ENCODE measurements at regions not wholly inside any gene's neighbourhood (a gene's known extent, or its start where the extent isn't known, plus 50 kb on each side); places are given as distances from the start of the nearest gene placed in this dataset.
A peak's percentile ranks its signal among the peaks of the same experiment; 100 is the strongest.

DNA sequence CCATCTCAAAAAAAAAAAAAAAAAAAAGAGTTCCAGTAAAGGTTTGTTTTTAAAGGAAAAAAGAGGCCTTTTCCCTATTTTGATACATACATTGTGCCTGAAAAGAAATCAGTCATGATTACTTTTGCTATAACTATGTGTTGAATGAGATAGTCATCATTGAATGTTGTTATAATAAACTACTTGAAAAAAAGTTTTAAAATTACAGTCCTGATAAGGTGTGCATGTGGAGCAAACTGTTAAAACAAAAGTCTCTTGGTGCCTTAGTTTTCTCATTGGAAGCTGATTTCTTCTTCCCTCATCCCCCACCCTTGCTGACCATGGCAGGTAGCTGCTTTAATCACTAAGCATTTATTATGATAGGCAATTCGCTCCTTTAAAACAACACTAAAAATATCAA is 172.3 kb upstream of the TBCA start:
- Mint-ChIP-seq H3K9me3 (no peaks in the 10 kb centered on the region), H3K4me1 (no peaks in the 10 kb centered on the region), H3K27me3 (peaks cover 25 to 27% of the 10 kb centered on the region in 2 donors), H3K36me3 (no peaks in the 10 kb centered on the region), H3K4me3 (no peak overlapping the region), H3K27ac (no peak overlapping the region)
- no peak for DNase-seq
- ATAC-seq (replicated peaks), result no peak

GRCh38 chr5:77947041-77947428 is 170.9 kb upstream of the TBCA start:
- Mint-ChIP-seq H3K27ac (no peak overlapping the region), H3K4me1 (no peaks in the 10 kb centered on the region), H3K9me3 (no peaks in the 10 kb centered on the region), H3K27me3 (peaks cover 25 to 35% of the 10 kb centered on the region in 2 donors), H3K4me3 (no peak overlapping the region), H3K36me3 (no peaks in the 10 kb centered on the region)
- ATAC-seq (replicated peaks), result no peak
- no peak for DNase-seq

DNA sequence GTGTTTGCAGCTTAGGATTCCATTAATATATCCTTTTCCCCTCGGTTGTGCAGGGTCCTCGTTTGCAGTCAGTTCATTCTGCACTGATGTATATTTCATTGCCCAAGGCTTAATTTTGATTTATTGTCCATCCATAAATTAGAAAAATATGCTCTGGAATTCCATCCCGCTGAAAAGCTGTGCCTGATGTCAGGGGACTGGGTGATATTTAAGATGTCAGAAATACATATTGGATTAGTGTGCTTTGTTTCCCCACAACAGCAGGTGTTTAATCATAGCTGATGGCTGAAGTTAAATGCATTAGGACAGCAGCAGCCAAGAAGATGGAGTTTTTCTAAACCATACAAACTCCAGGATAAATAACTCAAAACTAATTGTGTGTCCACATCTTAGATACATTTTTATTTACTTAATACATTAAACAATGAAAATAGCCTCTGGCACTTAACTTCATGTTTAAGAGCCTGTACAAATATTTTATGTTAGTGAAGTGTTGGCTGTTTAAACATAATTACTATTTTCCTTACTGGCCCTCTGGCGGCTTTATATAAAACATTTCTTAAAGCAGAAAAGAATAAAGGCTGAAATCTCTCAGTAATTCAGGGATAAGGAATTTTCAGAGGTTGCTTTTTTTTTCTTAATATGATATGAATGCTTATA is 170.4 kb upstream of the TBCA start:
- ATAC-seq (replicated peaks), result no peak
- DNase-seq, result no peak

DNA sequence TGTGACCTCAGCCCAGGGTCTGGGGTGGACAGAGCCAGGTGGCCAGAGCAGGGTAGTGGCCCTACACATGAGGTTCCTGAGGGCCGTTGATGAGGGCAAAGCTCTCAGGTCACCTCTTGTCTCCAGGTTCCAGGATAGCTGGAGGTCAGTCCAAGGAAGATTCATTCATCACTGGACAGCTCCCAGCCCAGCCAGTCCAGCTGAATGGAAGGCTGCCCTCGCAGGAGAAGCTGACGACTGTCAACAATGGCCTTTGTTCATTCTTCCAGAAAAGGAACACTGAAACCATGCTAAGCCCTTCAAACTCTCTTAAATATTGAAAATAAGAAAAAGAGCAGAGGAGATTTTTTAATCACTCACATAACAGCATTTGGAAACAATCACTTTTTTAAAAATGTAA is 169.7 kb upstream of the TBCA start:
- H3K36me3 Mint-ChIP-seq, result no peaks in the 10 kb centered on the region
- no peak overlapping the region for H3K4me3 Mint-ChIP-seq

More for the DNA sequence above, 170.4 kb upstream of the TBCA start:
- H3K9me3 Mint-ChIP-seq, result peaks cover 0 to 2% of the 10 kb centered on the region in 2 donors
- H3K27me3 Mint-ChIP-seq, result peaks cover 28 to 38% of the 10 kb centered on the region in 2 donors
- H3K36me3 Mint-ChIP-seq, result no peaks in the 10 kb centered on the region
- H3K4me1 Mint-ChIP-seq, result no peaks in the 10 kb centered on the region
- no peak overlapping the region for H3K27ac Mint-ChIP-seq
- H3K4me3 Mint-ChIP-seq, result no peak overlapping the region

GRCh38 chr5:77944757-77945340 is 168.7 kb upstream of the TBCA start:
- H3K4me1 Mint-ChIP-seq, result no peaks in the 10 kb centered on the region
- peaks cover 27 to 38% of the 10 kb centered on the region in 2 donors for H3K27me3 Mint-ChIP-seq
- DNase-seq (no peak), ATAC-seq (replicated peaks) (no peak)
- H3K9me3 Mint-ChIP-seq, result peaks cover 3 to 5% of the 10 kb centered on the region in 2 donors
- H3K36me3 Mint-ChIP-seq, result peaks cover 0 to 2% of the 10 kb centered on the region in 2 donors
- H3K27ac Mint-ChIP-seq, result no peak overlapping the region
- H3K4me3 Mint-ChIP-seq, result no peak overlapping the region

More for the DNA sequence above, 169.7 kb upstream of the TBCA start:
- peaks cover 30 to 42% of the 10 kb centered on the region in 2 donors for H3K27me3 Mint-ChIP-seq
- no peak overlapping the region for H3K27ac Mint-ChIP-seq
- DNase-seq, result no peak
- H3K9me3 Mint-ChIP-seq, result peaks cover under 1 to 3% of the 10 kb centered on the region in 2 donors
- no peak for ATAC-seq (replicated peaks)
- no peaks in the 10 kb centered on the region for H3K4me1 Mint-ChIP-seq

DNA sequence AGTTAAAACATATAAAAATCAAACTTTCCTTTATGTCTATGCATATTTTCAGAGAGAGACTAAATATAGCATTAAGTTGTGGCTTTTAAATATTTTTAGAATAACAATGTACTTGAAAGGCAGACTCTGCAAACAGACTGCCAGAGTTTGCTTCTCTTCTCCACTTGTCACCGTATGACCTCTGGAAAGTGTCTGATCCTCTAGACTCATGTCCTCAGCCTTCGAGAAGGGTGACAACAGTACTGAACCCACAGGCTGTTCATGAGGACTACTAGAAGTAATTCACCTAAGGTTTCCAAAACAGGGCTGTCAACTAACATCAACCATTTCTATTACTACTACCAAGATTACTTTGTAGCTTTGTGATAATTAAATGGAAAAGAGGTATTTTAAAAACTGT is 167.7 kb upstream of the TBCA start:
- no peak overlapping the region for H3K4me3 Mint-ChIP-seq
- no peak overlapping the region for H3K27ac Mint-ChIP-seq
- DNase-seq (no peak), ATAC-seq (replicated peaks) (no peak)
- peaks cover 3 to 5% of the 10 kb centered on the region in 2 donors for H3K9me3 Mint-ChIP-seq
- peaks cover 0 to 2% of the 10 kb centered on the region in 2 donors for H3K36me3 Mint-ChIP-seq
- peaks cover 19 to 30% of the 10 kb centered on the region in 2 donors for H3K27me3 Mint-ChIP-seq
- peaks cover 0 to under 1% of the 10 kb centered on the region in 2 donors for H3K4me1 Mint-ChIP-seq

- peaks cover 0 to 2% of the 10 kb centered on the region in 2 donors for H3K36me3 Mint-ChIP-seq
- DNase-seq (no peak), ATAC-seq (replicated peaks) (no peak)
- H3K9me3 Mint-ChIP-seq, result peaks cover 3 to 5% of the 10 kb centered on the region in 2 donors
- peaks cover 7 to 12% of the 10 kb centered on the region in 2 donors for H3K4me1 Mint-ChIP-seq
- H3K27ac Mint-ChIP-seq, result no peak overlapping the region
- H3K27me3 Mint-ChIP-seq, result peaks cover 19 to 29% of the 10 kb centered on the region in 2 donors
- H3K4me3 Mint-ChIP-seq, result no peak overlapping the region
These were observed 166.6 kb upstream of the TBCA start for GRCh38 chr5:77942578-77943239.

- peaks cover 9 to 11% of the 10 kb centered on the region in 2 donors for H3K27me3 Mint-ChIP-seq
- peak; percentile 9 for DNase-seq
These were observed 161.1 kb upstream of the TBCA start for GRCh38 chr5:77937015-77937908.

DNA sequence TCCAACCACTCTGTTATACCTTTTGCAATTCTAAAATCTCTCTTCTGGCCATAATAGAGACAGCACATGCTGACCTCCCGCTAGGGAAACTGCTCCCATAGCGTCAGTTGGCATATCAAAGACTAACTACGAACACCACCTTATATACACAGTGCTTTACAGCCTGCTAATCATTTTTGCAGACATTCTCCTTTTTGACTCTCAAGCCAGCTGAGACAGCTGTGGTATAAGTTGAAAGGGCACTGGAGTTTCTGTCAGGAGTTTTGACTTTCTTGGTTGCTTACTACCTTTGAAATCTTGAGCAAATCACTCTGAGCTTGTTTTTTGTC is 160.2 kb upstream of the TBCA start:
- DNase-seq (no peak), ATAC-seq (replicated peaks) (peak in 1 of 2 donors; percentile 7)
- H3K27ac Mint-ChIP-seq, result no peak overlapping the region
- H3K4me1 Mint-ChIP-seq, result peaks cover 21 to 32% of the 10 kb centered on the region in 2 donors
- H3K36me3 Mint-ChIP-seq, result peaks cover 0 to 2% of the 10 kb centered on the region in 2 donors
- no peak overlapping the region for H3K4me3 Mint-ChIP-seq
- peaks cover 2 to 12% of the 10 kb centered on the region in 2 donors for H3K27me3 Mint-ChIP-seq
- H3K9me3 Mint-ChIP-seq, result peaks cover 1 to 3% of the 10 kb centered on the region in 2 donors

More at GRCh38 chr5:77937015-77937908, 161.1 kb upstream of the TBCA start:
- peak; percentile 92 to 93 for ATAC-seq (replicated peaks)
- Mint-ChIP-seq H3K4me1 (peaks cover 21 to 32% of the 10 kb centered on the region in 2 donors), H3K4me3 (peak overlapping the region; percentile 38 to 60), H3K27ac (no peak overlapping the region), H3K9me3 (peaks cover 3 to 5% of the 10 kb centered on the region in 2 donors), H3K36me3 (peaks cover 0 to 2% of the 10 kb centered on the region in 2 donors)

GRCh38 chr5:77935506-77936364 is 159.6 kb upstream of the TBCA start:
- Mint-ChIP-seq H3K9me3 (peaks cover under 1 to 2% of the 10 kb centered on the region in 2 donors), H3K36me3 (peaks cover 0 to 2% of the 10 kb centered on the region in 2 donors), H3K27me3 (peaks cover 0 to 11% of the 10 kb centered on the region in 2 donors), H3K4me1 (peaks cover 21 to 32% of the 10 kb centered on the region in 2 donors), H3K4me3 (no peak overlapping the region), H3K27ac (peak overlapping the region; percentile 15)
- ATAC-seq (replicated peaks), result peak; percentile 51 to 64
- DNase-seq, result no peak

GRCh38 chr5:77928776-77929300 is 152.7 kb upstream of the TBCA start:
- H3K27ac Mint-ChIP-seq, result no peak overlapping the region
- no peaks in the 10 kb centered on the region for H3K4me1 Mint-ChIP-seq
- DNase-seq (no peak), ATAC-seq (replicated peaks) (no peak)
- peaks cover 3 to 11% of the 10 kb centered on the region in 2 donors for H3K9me3 Mint-ChIP-seq
- peaks cover 30 to 39% of the 10 kb centered on the region in 2 donors for H3K27me3 Mint-ChIP-seq
- peaks cover 0 to 8% of the 10 kb centered on the region in 2 donors for H3K36me3 Mint-ChIP-seq
- H3K4me3 Mint-ChIP-seq, result no peak overlapping the region

GRCh38 chr5:77926337-77926736 is 150.2 kb upstream of the TBCA start:
- Mint-ChIP-seq H3K27ac (no peak overlapping the region), H3K4me1 (no peaks in the 10 kb centered on the region), H3K4me3 (no peak overlapping the region), H3K36me3 (peaks cover 0 to 8% of the 10 kb centered on the region in 2 donors), H3K27me3 (peaks cover 32% of the 10 kb centered on the region in 2 donors), H3K9me3 (peaks cover 3 to 11% of the 10 kb centered on the region in 2 donors)
- ATAC-seq (replicated peaks) (no peak), DNase-seq (no peak)

DNA sequence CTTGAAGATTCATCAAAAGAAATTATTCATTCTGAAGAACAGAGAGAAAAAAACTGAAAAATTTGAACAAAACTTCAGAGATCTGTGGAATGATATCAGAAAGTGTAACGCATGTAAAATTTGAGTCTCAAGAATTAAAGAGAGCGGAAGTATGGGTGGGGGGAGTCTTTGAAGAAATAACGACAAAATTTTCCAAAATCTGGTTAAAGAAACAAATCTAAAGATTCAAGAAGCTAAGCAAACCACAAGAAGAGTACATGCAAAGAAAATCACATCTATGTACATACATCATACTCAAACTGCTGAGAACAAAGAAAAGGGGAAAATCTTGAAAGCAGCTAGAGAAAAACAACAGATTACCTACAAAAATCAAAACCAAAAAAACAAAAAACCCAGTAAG is 149.4 kb upstream of the TBCA start:
- ATAC-seq (replicated peaks) (no peak), DNase-seq (no peak)
- Mint-ChIP-seq H3K9me3 (peaks cover 3 to 11% of the 10 kb centered on the region in 2 donors), H3K27ac (no peak overlapping the region), H3K4me1 (no peaks in the 10 kb centered on the region), H3K36me3 (peaks cover 0 to 8% of the 10 kb centered on the region in 2 donors), H3K4me3 (no peak overlapping the region), H3K27me3 (peaks cover 32 to 33% of the 10 kb centered on the region in 2 donors)

Data from stimulated activated naive B cell treated with anti-CD40 and anti-IgM and Interleukin-4, amounts not matched to agents 10 μg/mL and 1 μg/mL and 100 μg/mL, for 72 hours (primary cell).